Sigmoid colon (tissue), 4 donors: ENCODE measurements at regions not wholly inside any gene's neighbourhood (a gene's known extent, or its start where the extent isn't known, plus 50 kb on each side); places are given as distances from the start of the nearest gene placed in this dataset.

Experiments
- CTCF ChIP-seq, 4 experiments: fragments of 450-650 bp in 3 of 4; fragments of 200-600 bp in 1 of 4; IDR thresholded peaks; one replicate each; pipeline ENCODE4 v1.5.1; 2016 to 2019; ENCODE audit warnings: antibody characterized with exemption in 4 of 4, mild to moderate bottlenecking in 3 of 4, moderate library complexity in 2 of 4
- POLR2A ChIP-seq, 2 donors: fragments of 450-650 bp; IDR thresholded peaks; one replicate each; pipeline ENCODE4 v1.6.1; 2016; ENCODE audit warnings: antibody characterized with exemption in 2 of 2, mild to moderate bottlenecking in 2 of 2, moderate library complexity in 2 of 2
- POLR2AphosphoS5 ChIP-seq, 4 donors: sonication (generic); formaldehyde crosslinking; IDR thresholded peaks; one replicate each; pipeline ENCODE4 v1.6.1; 2017; ENCODE audit warnings: antibody characterized with exemption in 4 of 4

- no peak for TF ChIP-seq CTCF (IDR thresholded peaks at IDR 0.05)
- no peak for TF ChIP-seq POLR2A (IDR thresholded peaks at IDR 0.05)
- no peak for TF ChIP-seq POLR2AphosphoS5 (IDR thresholded peaks at IDR 0.05)
These were observed 291.1 kb downstream of the MTX2 start for GRCh38 chr2:176560296-176560695.
